PFSK-1 (cell line): ENCODE measurements at regions not wholly inside any gene's neighbourhood (a gene's known extent, or its start where the extent isn't known, plus 50 kb on each side); places are given as distances from the start of the nearest gene placed in this dataset.

Experiments used
- POLR2AphosphoS5 ChIP-seq: IDR thresholded peaks from 2 replicates; pipeline ENCODE4 v1.6.1; 2012; ENCODE audit warnings: low read depth, mild to moderate bottlenecking, control low read depth, low read length, moderate library complexity
- REST ChIP-seq, 2 experiments: IDR thresholded peaks; 2 replicates each; pipeline versions ENCODE4 v1.6.1 to v1.8.0; 2011 to 2012; ENCODE audit warnings: low read depth in 2 of 2, low read length in 2 of 2, control low read depth in 1 of 2, inconsistent platforms in 1 of 2, mild to moderate bottlenecking in 1 of 2, moderate library complexity in 1 of 2; ENCODE audit not compliant: insufficient read depth in 1 of 2
- TAF1 ChIP-seq: IDR thresholded peaks from 2 replicates; pipeline ENCODE4 v1.6.1; 2012; ENCODE audit warnings: low read length, control low read depth, borderline replicate concordance; ENCODE audit not compliant: insufficient read depth

GRCh38 chr20:39291301-39291700 is 329.2 kb downstream of the DHX35 start:
- TF ChIP-seq POLR2AphosphoS5 (no peak), REST (IDR thresholded peaks at IDR 0.05; ENCODE audit: insufficient read depth in 1 of 2, low read depth in 2 of 2, low read length in 2 of 2) (no peak), TAF1 (no peak)
